NCI-H146 treated with DMSO at 0.1 percent for 48 hours (cell line): ENCODE measurements at regions not wholly inside any gene's neighbourhood (a gene's known extent, or its start where the extent isn't known, plus 50 kb on each side); places are given as distances from the start of the nearest gene placed in this dataset.

ENCODE experiments used
- DNase-seq: peaks from one replicate; lab custom pipeline; 2025; ENCODE audit not compliant: unreplicated experiment; lab: John Stamatoyannopoulos, UW

DNA sequence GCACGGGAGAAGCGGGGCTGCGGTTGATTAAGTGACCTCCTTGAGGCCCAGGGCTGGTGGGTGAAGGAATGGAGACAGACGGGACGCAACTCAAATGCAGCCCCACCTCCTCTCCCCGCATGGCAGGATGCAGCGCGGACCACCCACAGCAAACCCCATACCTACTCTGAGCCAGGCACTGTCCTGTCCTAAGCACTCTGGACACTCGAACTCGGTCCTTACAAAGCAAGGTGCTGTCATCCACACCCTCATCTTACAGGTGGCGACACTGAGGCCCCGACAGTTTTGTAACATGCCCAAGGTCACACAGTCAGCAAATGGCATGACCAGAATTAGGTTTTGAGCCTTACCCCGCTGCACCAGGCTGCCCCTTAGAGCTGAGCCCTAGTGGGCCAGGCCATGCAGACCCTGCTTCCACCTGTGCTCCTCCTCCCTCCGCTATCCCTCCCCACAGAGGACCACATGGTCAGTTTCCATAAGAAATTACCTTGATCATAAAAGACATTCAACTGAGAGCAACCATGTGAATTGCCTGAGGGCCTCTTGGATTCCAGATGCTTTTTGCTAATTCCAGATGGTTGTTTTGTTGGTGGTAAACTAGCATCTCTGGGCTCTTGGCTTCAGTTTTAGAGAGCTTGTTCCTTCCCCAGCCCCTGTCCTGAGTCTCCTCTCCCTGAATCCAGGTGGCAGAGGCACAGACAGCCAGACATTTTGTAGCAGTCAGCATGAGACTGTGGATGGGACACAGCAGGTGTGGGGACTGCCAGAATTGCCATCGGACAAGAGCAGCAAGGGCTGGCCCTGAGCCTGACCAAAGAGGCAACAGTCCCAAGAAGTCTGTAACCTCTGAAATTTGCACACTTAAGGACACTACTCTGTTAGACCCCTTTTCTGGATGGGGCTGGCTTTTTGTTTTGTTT, 171.9 kb upstream of the PMEPA1 start:
- DNase-seq, result peak; percentile 17

DNA sequence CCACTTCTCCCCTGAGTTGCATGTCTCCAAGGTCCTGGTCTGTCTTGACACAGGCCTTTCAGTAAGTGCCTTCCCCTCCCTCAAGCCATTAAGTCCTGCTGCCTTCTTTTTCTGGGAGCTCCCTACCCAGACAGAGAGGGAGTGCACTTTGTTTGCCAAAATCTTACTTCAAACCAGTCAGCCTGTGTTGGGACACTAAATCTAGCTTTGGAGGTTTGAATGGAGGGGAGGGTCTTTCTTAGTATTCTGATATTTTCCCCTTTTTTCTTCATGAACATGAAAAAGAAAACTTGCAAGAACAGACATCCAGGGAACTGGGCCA, 170.7 kb upstream of the PMEPA1 start:
- DNase-seq, result no peak

DNA sequence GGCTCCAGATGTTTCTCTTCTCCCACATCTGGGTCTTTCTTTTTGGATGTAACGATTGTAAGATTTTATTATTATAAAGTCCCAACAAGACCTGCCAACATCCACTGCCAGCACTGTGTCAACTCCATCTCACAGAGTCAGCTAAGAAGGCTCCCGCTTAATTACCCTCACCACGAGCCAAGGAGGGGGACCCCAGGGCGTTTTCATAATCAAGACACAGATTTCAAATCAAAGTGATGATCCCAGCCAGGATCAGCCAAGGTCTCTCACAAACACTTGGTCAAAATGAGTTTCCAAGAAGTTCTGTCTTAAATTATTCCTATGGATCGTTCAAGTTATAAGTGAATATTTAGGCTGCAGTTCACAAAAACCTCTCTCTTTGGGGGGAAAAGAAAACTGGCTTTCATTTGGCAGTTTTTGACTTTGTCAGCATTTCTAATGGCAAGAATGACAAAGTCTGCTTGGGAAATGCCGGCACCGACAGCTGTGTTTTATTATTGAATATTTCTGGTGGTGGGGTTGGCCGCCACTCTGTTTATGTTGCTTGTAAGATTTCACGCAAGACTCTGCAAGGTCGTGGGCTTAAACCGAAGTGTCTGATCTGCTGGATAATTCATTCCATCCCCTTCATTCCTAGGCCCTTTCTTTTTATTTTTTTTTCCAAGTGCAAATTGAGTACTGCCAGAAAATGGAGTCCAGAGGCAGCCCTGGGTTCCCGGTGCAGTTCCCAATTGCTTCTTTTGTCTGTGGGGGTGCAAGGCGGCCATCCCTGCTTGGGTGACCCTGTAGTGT, 170.2 kb upstream of the PMEPA1 start:
- DNase-seq, result no peak

GRCh38 chr20:57879437-57879778, 169.6 kb upstream of the PMEPA1 start:
- DNase-seq, result no peak

DNA sequence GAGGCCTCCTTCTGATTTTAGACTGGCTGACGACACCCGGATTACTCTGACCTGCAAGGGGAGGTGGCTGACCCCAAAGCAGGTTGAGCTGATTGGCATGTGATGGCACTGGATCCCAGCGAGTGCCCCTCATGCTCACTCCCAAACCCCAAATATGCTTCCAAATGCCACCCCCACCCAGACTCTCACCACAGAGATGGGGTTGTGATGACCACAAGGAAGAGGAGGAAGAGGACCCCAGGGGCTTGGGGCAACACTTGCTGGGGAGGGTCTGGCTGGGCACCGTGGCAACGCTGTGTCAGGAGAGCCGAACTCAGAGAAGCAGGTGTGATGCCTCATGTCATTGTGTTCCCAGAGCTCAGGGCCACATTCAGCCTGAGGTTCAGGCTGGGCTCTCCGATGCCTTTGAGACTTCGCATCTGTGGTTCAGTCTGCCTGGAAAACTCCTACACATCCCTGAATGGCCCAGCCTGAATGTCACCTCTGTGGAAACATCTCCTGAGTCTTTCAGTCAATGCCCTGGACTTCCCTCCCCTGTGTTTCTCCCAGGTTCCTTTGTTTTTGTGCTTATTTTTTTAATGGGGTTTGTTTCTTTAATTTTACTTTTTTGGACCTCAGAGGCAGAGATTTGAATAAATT, 169.1 kb upstream of the PMEPA1 start:
- no peak for DNase-seq

GRCh38 chr20:57877995-57878394, 168.2 kb upstream of the PMEPA1 start:
- DNase-seq, result no peak

DNA sequence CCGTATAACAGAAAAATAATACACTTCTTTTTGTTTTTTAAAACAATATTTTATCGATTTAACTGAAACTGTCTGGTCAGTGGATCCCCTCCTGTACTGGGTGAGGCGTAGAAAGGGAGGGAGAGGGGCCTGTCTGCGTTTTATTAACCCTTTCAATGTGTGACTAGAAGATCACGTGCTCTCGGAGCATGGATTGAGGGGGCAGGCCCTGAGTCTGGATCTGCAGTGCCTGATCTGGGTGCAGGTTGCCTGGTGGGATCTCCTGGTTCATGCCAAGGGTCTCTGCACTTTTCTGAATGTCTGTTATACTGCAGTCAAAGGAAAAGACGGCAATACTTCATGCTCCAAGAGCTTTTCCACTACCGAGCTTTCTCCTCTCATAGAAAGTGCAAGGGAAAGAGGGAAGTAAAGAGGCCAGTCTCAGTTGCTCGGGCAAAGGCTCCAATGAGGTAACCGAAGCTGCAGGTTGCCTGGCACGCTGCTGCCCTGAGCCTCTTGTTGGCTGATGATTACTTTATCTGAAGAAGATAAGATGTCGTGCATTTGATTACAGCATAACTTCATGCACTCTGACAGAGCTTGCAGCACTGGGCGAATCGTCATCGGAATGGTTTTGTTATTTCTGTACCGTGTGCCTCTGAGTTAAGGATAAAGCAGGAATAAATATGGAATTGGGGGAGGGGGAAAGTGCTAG, 167.5 kb upstream of the PMEPA1 start:
- no peak for DNase-seq

DNA sequence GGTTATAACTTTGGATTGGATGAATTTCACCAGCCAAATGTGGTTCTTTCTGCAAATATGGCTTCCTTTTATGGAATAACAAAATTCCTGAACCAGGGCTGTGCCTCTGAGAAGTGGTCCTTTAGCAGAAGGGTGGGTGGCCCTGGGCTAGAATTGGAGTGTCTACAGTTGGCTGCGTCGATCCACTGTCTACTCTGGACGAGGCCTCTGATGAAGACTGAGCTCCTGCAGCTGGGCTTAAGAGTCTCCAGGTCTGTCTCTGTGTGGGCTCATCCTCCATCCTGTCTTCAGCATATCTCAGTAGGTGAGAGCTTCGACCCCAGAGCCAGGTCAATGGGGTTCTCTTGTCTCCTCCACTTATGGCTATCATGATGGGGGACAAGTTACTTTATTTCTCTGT, 166.3 kb upstream of the PMEPA1 start:
- DNase-seq, result no peak

GRCh38 chr20:57874141-57874540, 164.3 kb upstream of the PMEPA1 start:
- DNase-seq, result no peak

DNA sequence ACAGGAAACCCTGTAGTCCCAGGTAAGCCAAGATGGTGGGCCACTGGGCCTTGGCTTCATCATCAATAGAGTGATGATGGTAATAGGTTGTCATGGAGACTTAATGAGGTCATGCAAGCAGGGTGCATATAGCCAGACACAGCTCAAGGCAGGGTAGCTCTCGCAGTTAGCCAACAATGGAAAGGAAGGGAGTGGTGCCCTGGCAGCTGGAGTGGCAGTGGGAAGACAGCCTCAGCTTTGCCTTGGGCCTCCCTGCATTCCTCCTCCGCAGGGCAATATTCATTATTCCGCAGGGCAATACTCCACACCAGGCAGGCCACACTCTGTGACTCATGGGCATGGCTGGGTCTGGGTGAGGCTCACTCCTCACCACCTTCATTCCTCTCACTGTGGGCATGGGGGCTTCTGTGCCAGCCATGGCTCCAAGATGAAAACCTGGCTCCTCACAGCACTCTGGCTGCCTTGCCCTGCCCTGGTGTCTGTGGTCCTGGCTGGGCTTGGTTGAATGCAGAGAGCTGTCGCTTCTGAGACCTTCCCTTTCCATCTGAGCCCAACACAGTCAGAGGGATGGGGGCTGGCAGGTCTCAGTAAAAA, 163.1 kb upstream of the PMEPA1 start:
- no peak for DNase-seq

DNA sequence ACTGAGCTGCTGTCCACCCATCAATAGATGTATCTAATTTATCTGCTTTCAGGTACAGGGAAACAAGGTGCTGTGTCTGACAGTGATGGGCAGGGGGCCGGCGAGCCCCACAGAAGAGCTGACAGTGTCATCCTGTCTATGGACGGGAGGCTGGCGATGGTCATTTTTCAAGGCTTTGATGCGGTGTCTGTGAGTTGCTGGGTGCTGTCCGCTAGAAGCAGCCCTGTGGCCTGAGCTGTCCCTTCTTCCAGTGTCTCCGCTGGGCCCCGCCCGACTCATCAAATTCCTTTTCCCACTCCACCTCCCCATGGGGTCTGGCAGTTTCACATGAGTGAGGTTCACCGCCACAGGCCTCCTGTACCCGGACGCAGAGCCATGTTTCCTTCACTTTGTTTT, 161.4 kb upstream of the PMEPA1 start:
- DNase-seq, result no peak

DNA sequence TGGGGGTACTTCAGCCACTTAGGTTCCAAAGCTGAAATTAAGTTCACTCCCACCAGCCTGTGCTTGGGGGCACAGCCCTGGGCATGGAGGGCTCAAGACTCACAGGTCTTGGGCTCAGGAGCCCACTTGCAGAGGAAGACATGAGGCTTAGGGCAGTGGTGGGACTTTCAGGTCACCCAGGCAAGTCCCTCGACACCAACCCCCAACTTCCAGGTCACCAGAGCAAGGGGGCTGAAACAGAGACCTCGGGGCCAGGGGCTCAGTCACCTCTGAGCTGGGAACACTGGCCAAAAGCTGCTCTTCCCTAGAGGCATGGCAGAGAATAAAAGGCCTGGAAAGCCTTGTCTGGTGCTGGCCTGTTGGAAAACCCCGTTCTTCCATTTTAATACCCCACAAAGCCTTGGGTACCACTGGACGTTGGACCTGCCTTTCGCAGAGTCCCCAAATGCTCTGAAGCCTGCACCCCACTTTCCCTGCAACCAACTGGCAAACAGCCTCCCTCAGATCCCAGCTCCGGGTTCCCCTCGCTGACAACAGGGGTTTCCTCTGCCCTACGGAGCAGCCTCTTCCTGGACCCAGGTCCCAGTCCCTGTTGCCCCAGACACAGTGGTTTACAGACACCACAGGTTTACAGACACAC, 160.9 kb upstream of the PMEPA1 start:
- DNase-seq, result no peak

DNA sequence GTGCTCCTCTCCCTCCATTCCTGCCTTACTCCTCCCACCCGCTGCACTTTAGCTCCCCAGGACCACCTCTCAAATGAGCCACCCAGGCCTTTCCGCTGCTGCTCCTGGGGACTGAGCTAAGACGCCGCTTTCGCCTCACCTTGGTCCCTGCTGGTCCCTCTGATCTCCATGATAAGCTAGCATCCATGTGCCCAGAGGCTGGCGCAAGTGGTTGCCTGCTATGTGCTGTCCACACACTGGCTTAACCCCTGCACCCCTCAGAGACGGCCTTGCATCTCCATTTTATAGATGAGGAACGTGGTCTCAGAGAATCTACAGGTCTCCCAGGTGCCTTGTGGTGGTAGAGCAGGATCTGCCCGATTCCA, 160.1 kb upstream of the PMEPA1 start:
- DNase-seq, result no peak

DNA sequence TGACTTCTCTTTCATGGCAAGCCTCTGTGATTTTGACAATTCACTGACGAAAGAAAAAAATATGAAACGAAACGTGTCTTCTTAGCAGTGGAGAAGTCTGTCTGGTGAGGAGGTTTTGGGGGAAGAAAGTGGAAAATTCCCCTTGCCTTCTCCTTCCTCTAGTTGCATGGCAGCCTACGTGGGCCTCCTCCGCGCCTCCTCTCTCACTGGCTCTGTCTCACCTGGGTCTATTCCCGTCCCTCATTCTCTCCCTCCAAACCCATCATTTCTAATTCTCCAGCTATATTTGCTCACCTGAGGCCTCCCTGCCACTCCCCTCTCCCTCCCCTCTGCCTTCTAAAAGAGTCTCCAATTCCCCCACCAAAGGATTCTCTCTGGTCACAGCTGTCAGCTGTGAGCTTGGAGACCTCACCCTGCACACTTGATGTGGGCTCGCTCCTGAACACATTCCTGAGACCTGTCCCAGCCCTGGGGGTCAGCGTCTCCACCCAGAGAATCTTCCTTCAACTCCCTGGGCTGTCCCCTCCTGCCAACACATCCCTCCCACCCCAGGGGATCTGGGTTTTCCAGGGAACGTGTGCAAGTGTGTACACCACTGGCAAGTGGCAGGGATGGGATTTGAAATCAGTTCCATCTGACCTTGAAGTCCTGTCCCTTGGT, 159.6 kb upstream of the PMEPA1 start:
- peak; percentile 10 for DNase-seq

GRCh38 chr20:57868310-57868709, 158.5 kb upstream of the PMEPA1 start:
- no peak for DNase-seq

- no peak for DNase-seq
These were observed 158.0 kb upstream of the PMEPA1 start for GRCh38 chr20:57867807-57868206.

DNA sequence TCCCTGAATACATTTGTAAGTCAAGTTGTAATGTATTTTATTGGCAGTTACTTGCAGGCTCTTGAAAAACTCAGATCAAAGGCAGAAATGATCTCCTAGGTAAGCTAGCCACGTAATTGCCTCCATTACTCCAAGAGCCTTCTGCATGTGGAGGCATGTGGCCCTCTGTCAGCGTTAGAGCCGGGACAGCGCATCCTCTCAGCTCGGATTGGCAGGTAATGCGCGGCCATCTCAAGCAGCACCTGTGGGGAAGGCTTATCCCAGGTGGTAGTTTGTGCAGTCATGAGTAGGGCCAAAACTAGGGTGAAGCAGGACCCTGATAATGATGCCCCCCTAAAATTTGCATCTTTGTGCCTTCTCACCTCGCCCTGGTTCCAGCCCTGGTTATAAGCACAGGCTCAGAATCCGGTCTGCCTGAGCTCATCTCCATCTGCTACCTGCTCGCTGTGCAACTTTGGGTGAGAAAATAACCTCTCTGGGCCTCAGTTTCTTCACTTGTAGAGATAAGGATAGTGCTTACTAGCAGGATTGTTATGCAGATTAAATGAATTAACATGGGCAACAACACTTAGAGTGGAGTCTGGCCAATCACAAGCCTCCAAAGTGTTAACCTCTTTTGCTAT, 157.5 kb upstream of the PMEPA1 start:
- no peak for DNase-seq

DNA sequence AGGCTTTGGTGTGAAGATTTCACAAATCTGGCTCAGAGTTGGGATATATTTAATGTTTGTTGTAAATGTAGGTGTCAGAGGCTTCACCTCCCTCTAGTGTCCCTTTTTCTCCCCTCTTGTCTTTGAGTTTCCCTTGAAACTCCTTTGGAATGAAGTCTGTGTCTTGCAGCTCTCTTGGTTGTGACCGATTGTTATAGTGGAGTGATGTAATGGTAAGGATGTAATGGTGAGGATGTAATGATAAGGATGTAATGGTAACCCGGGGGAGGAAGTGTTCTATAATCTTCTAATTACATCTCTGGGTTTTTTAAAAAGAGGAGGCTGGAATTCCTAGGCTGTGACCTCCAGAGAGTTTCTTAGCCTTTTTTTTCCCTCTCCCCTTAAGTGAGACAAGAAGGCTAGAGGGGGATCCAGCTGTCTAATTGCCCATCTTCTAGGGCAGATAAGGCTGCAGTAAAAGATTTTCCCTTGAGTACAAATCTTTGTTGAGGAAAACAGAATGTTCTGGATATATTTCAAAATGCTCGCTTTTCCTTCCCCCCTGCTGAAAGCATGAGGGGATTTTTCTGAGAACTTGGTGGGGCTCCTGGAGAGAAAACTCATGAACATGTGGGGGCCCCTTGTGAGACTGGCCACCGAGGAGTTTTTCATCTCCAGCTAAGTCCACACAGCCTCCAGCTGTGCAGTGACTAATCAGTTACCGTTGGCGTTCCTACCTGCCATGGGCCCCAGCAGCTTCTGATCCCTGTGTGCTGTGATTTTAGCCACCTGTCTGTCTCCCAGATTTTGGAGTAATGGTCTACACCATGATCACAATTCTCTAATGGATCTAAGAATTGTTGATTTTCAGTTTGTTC, 156.7 kb upstream of the PMEPA1 start:
- DNase-seq, result no peak

GRCh38 chr20:57865266-57865665, 155.5 kb upstream of the PMEPA1 start:
- DNase-seq, result no peak
